Breast epithelium (tissue), 4 donors: ENCODE measurements at regions not wholly inside any gene's neighbourhood (a gene's known extent, or its start where the extent isn't known, plus 50 kb on each side); places are given as distances from the start of the nearest gene placed in this dataset.

ENCODE experiments used
- DNase-seq, 2 donors: peaks; one replicate each; pipeline ENCODE4 v3.0.0-alpha.2; 2019; ENCODE audit warnings: low spot score in 2 of 2
- H3K27ac ChIP-seq, 2 donors: fragments of 200-600 bp; sonication (generic) in 1 of 2; one replicate each; pipeline ENCODE4 v1.5.1; 2016 to 2019; ENCODE audit warnings: mild to moderate bottlenecking in 1 of 2
- H3K27me3 ChIP-seq, 2 donors: fragments of 200-600 bp; sonication (generic) in 1 of 2; one replicate each; pipeline versions ENCODE4 v1.5.1 to v1.6.0; 2017 to 2019; ENCODE audit warnings: control low read depth in 1 of 2, mild to moderate bottlenecking in 1 of 2
- H3K36me3 ChIP-seq: fragments of 200-600 bp; one replicate; pipeline ENCODE4 v1.5.1; 2019
- H3K4me1 ChIP-seq, 2 donors: fragments of 200-600 bp; sonication (generic); one replicate each; pipeline ENCODE4 v1.5.1; 2016 to 2019; ENCODE audit warnings: control low read depth in 1 of 2
- H3K4me3 ChIP-seq, 3 donors: fragments of 200-600 bp; sonication (generic); 1 replicate in 2 of 3; 2 replicates in 1 of 3; pipeline ENCODE4 v1.5.1; 2016 to 2019; ENCODE audit warnings: mild to moderate bottlenecking in 3 of 3, moderate library complexity in 2 of 3
- H3K9me3 ChIP-seq, 2 donors: fragments of 200-600 bp; sonication (generic) in 1 of 2; one replicate each; pipeline ENCODE4 v1.5.1; 2016 to 2019; ENCODE audit warnings: control low read depth in 1 of 2
- CTCF ChIP-seq, 3 donors: fragments of 450-650 bp; IDR thresholded peaks; one replicate each; pipeline ENCODE4 v1.5.1; 2016 to 2017; ENCODE audit warnings: antibody characterized with exemption in 3 of 3, mild to moderate bottlenecking in 3 of 3, moderate library complexity in 3 of 3
- POLR2A ChIP-seq: fragments of 450-650 bp; IDR thresholded peaks from one replicate; pipeline ENCODE4 v1.6.1; 2016; ENCODE audit warnings: antibody characterized with exemption, mild to moderate bottlenecking, moderate library complexity
- POLR2AphosphoS5 ChIP-seq, 3 donors: sonication (generic); formaldehyde crosslinking; IDR thresholded peaks; one replicate each; pipeline ENCODE4 v1.6.1; 2017; ENCODE audit warnings: antibody characterized with exemption in 3 of 3
- intact Hi-C: fragments of 100-400 bp; cut with DNase I; formaldehyde crosslinking; loops from one replicate; pipeline ENCODE4 v1.15.1; 2023; ENCODE audit warnings: low total_unique reads

- Histone ChIP-seq H3K36me3 (no peaks in the 10 kb centered on the region), H3K9me3 (no peaks in the 10 kb centered on the region), H3K27me3 (no peaks in the 10 kb centered on the region), H3K27ac (no peak overlapping the region), H3K4me3 (no peak overlapping the region), H3K4me1 (no peaks in the 10 kb centered on the region)
- DNase-seq, result no peak
- intact Hi-C loops, result no loop called here
- no peak for TF ChIP-seq POLR2A
- peak in 1 of 3 donors; percentile 56 for TF ChIP-seq POLR2AphosphoS5 (IDR thresholded peaks at IDR 0.05)
Observed at GRCh38 chr13:33452873-33453517, 167.4 kb upstream of the STARD13 start.

- Histone ChIP-seq H3K27ac (no peak overlapping the region), H3K27me3 (no peaks in the 10 kb centered on the region), H3K4me1 (no peaks in the 10 kb centered on the region), H3K36me3 (no peaks in the 10 kb centered on the region), H3K9me3 (no peaks in the 10 kb centered on the region), H3K4me3 (no peak overlapping the region)
- no peak for TF ChIP-seq CTCF (IDR thresholded peaks at IDR 0.05)
- TF ChIP-seq POLR2A, result no peak
- TF ChIP-seq POLR2AphosphoS5 (IDR thresholded peaks at IDR 0.05), result no peak
- intact Hi-C loops, result no loop called here
- DNase-seq, result no peak
Observed at GRCh38 chr13:33453936-33454335, 168.4 kb upstream of the STARD13 start.

GRCh38 chr13:33454844-33455705 lies 169.5 kb upstream of the STARD13 start:
- DNase-seq, result no peak
- no peaks in the 10 kb centered on the region for H3K27me3 ChIP-seq
- intact Hi-C loops, result no loop called here
- TF ChIP-seq CTCF (IDR thresholded peaks at IDR 0.05), result no peak
- TF ChIP-seq POLR2AphosphoS5 (IDR thresholded peaks at IDR 0.05), result no peak
- TF ChIP-seq POLR2A, result no peak
- H3K4me3 ChIP-seq, result no peak overlapping the region
- peak overlapping the region; percentile 3 to 29 for H3K27ac ChIP-seq
- no peaks in the 10 kb centered on the region for H3K9me3 ChIP-seq
- no peaks in the 10 kb centered on the region for H3K36me3 ChIP-seq
- no peaks in the 10 kb centered on the region for H3K4me1 ChIP-seq

GRCh38 chr13:33459702-33460101 lies 174.1 kb upstream of the STARD13 start:
- Histone ChIP-seq H3K4me1 (no peaks in the 10 kb centered on the region), H3K4me3 (no peak overlapping the region), H3K27ac (no peak overlapping the region), H3K27me3 (no peaks in the 10 kb centered on the region), H3K9me3 (no peaks in the 10 kb centered on the region), H3K36me3 (no peaks in the 10 kb centered on the region)
- intact Hi-C loops, result no loop called here
- DNase-seq, result no peak
- no peak for TF ChIP-seq POLR2AphosphoS5 (IDR thresholded peaks at IDR 0.05)
- TF ChIP-seq POLR2A, result no peak
- TF ChIP-seq CTCF (IDR thresholded peaks at IDR 0.05), result no peak

GRCh38 chr13:33462109-33462508 lies 176.6 kb upstream of the STARD13 start:
- no peaks in the 10 kb centered on the region for H3K36me3 ChIP-seq
- intact Hi-C loops, result no loop called here
- no peak for DNase-seq

More at GRCh38 chr13:33462109-33462508, 176.6 kb upstream of the STARD13 start:
- H3K4me3 ChIP-seq, result no peak overlapping the region
- no peaks in the 10 kb centered on the region for H3K27me3 ChIP-seq
- H3K4me1 ChIP-seq, result no peaks in the 10 kb centered on the region
- no peak overlapping the region for H3K27ac ChIP-seq
- TF ChIP-seq POLR2A (no peak), CTCF (IDR thresholded peaks at IDR 0.05) (no peak), POLR2AphosphoS5 (IDR thresholded peaks at IDR 0.05) (no peak)
- no peaks in the 10 kb centered on the region for H3K9me3 ChIP-seq
